ENCODE measurements at regions not wholly inside any gene's neighbourhood (a gene's known extent, or its start where the extent isn't known, plus 50 kb on each side); places are given as distances from the start of the nearest gene placed in this dataset.

DNA sequence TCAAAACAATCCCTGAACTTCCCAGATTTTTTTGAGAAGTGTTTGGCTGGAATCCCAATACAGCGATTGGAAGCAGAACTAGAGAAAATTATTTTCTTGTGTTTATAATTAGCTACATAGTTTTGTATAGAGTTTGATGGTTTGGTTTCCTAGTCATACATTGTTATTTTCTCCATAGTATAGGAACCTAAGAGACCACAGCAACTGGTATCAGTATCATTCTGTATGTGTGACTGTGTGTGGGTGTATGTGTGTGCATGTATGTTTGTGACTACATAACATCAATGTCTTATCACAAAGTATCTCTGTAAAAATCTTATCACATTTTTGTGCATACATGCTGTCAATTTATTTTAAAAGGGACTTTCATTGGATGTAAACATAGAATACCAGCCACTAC is 780.5 kb downstream of the MRPL39 start:
- Histone ChIP-seq H2AK5ac (ENCODE audit: low read depth, low read length) (no peak overlapping the region), H3K14ac (replicated peaks; ENCODE audit: low read depth, low read length) (no peak overlapping the region), H3K9ac (ENCODE audit: low read depth, low read length) (no peak overlapping the region), H2BK120ac (ENCODE audit: low read depth, low read length) (no peak overlapping the region), H2AFZ (replicated peaks; ENCODE audit: low read length, poor library complexity) (no peak overlapping the region), H4K5ac (ENCODE audit: low read depth, low read length) (no peak overlapping the region), H2AK9ac (replicated peaks; ENCODE audit: low read depth, low read length, poor library complexity) (no peak overlapping the region), H4K8ac (ENCODE audit: low read depth in 2 of 2, low read length in 2 of 2) (no peak overlapping the region), H3K9me1 (ENCODE audit: insufficient read depth, low read length) (no peaks in the 10 kb centered on the region), H2BK15ac (ENCODE audit: low read depth, low read length) (no peak overlapping the region), H3K4me3 (ENCODE audit: insufficient read depth, low read depth, low read length) (no peak overlapping the region), H3K56ac (ENCODE audit: extremely low read depth, insufficient read depth, low read length) (no peak overlapping the region), H3K4ac (ENCODE audit: low read depth, low read length) (no peak overlapping the region), H3K36me3 (ENCODE audit: control insufficient read depth, insufficient read depth, low read length) (no peaks in the 10 kb centered on the region), H3K23ac (ENCODE audit: low read depth, low read length) (no peak overlapping the region), H4K91ac (ENCODE audit: insufficient read depth, low read depth, low read length) (no peak overlapping the region), H2BK20ac (ENCODE audit: low read depth, low read length) (no peak overlapping the region), H3K79me1 (ENCODE audit: low read depth in 1 of 2, low read length in 2 of 2) (no peaks in the 10 kb centered on the region), H3K27me3 (ENCODE audit: control insufficient read depth, insufficient read depth, low read length) (no peaks in the 10 kb centered on the region), H3K4me2 (ENCODE audit: low read depth, low read length) (no peak overlapping the region), H3K4me1 (ENCODE audit: control insufficient read depth, insufficient read depth, low read length) (no peaks in the 10 kb centered on the region), H3K9me3 (ENCODE audit: control insufficient read depth, insufficient read depth, low read length) (no peaks in the 10 kb centered on the region; the same call in 1 of the 2 replicates), H3K18ac (ENCODE audit: low read depth, low read length) (no peak overlapping the region), H2BK5ac (ENCODE audit: low read depth, low read length, poor library complexity, severe bottlenecking) (no peak overlapping the region), H3K27ac (ENCODE audit: insufficient read depth, low read length) (no peak overlapping the region), H4K20me1 (ENCODE audit: insufficient read depth, low read length) (no peaks in the 10 kb centered on the region)
- BruUV-seq (replicated peaks): no TSS peak
- intact Hi-C loops (cut with micrococcal nuclease) (no loop called here), in situ Hi-C loops (cut with MboI; ENCODE audit: low sequenced_read_pairs) (no loop called here), dilution Hi-C loops (cut with HindIII; ENCODE audit: low sequenced_read_pairs, unreplicated experiment) (no loop called here)
- no peak for DNase-seq
- ChIA-PET POLR2A (ENCODE audit: unreplicated experiment) (no interaction called here), CTCF (no interaction called here)
- ATAC-seq (ENCODE audit: low read depth): no peak
- TF ChIP-seq, protein P1, sequence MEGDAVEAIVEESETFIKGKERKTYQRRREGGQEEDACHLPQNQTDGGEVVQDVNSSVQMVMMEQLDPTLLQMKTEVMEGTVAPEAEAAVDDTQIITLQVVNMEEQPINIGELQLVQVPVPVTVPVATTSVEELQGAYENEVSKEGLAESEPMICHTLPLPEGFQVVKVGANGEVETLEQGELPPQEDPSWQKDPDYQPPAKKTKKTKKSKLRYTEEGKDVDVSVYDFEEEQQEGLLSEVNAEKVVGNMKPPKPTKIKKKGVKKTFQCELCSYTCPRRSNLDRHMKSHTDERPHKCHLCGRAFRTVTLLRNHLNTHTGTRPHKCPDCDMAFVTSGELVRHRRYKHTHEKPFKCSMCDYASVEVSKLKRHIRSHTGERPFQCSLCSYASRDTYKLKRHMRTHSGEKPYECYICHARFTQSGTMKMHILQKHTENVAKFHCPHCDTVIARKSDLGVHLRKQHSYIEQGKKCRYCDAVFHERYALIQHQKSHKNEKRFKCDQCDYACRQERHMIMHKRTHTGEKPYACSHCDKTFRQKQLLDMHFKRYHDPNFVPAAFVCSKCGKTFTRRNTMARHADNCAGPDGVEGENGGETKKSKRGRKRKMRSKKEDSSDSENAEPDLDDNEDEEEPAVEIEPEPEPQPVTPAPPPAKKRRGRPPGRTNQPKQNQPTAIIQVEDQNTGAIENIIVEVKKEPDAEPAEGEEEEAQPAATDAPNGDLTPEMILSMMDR (conservative IDR thresholded peaks at IDR 0.05; ENCODE audit: low read depth, low read length): no peak
- no peak for TF ChIP-seq CEBPB (IDR thresholded peaks at IDR 0.05; ENCODE audit: low read depth, low read length)
- TF ChIP-seq, protein P2, sequence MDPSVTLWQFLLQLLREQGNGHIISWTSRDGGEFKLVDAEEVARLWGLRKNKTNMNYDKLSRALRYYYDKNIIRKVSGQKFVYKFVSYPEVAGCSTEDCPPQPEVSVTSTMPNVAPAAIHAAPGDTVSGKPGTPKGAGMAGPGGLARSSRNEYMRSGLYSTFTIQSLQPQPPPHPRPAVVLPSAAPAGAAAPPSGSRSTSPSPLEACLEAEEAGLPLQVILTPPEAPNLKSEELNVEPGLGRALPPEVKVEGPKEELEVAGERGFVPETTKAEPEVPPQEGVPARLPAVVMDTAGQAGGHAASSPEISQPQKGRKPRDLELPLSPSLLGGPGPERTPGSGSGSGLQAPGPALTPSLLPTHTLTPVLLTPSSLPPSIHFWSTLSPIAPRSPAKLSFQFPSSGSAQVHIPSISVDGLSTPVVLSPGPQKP (IDR thresholded peaks at IDR 0.05; ENCODE audit: borderline replicate concordance, low read depth, low read length): no peak
- TF ChIP-seq RCOR1 (IDR thresholded peaks at IDR 0.05; ENCODE audit: insufficient replicate concordance, low read length): no peak
- no peak for TF ChIP-seq MAFK (IDR thresholded peaks at IDR 0.05; ENCODE audit: low read depth, low read length)
- TF ChIP-seq BHLHE40 (IDR thresholded peaks at IDR 0.05; ENCODE audit: low read depth, low read length): no peak
- TF ChIP-seq MXI1 (IDR thresholded peaks at IDR 0.05; ENCODE audit: borderline replicate concordance, low read depth, low read length): no peak
- no peak for TF ChIP-seq NFE2L2 (IDR thresholded peaks at IDR 0.05; ENCODE audit: low read depth, low read length)
- TF ChIP-seq RAD21 (IDR thresholded peaks at IDR 0.05; ENCODE audit: low read length): no peak
- no peak for TF ChIP-seq RFX5 (IDR thresholded peaks at IDR 0.05; ENCODE audit: low read depth, low read length)
- no peak for TF ChIP-seq CHD1 (IDR thresholded peaks at IDR 0.05; ENCODE audit: low read depth, low read length)
- TF ChIP-seq, protein P3, sequence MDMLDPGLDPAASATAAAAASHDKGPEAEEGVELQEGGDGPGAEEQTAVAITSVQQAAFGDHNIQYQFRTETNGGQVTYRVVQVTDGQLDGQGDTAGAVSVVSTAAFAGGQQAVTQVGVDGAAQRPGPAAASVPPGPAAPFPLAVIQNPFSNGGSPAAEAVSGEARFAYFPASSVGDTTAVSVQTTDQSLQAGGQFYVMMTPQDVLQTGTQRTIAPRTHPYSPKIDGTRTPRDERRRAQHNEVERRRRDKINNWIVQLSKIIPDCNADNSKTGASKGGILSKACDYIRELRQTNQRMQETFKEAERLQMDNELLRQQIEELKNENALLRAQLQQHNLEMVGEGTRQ (IDR thresholded peaks at IDR 0.05; ENCODE audit: low read depth, low read length): no peak
- WGBS, 2 experiments (ENCODE audit: extremely low coverage in 2 of 2, insufficient read length in 1 of 2): no CpG with 5 or more reads among the region's 1 CpG

Data from IMR-90 (cell line).